SU-DHL-6 (cell line): ENCODE measurements at regions not wholly inside any gene's neighbourhood (a gene's known extent, or its start where the extent isn't known, plus 50 kb on each side); places are given as distances from the start of the nearest gene placed in this dataset.

Experiments used
- EZH2phosphoT487 ChIP-seq: fragments of 200-600 bp; sonication (generic), shearing (Covaris generic); conservative IDR thresholded peaks from 2 replicates; pipeline ENCODE4 v1.6.1; 2018; ENCODE audit warnings: mild to moderate bottlenecking, antibody characterized with exemption, low read length, moderate library complexity, mixed read lengths
- TF ChIP-seq, protein P1 (sequence below): fragments of 200-600 bp; sonication (generic); IDR thresholded peaks from one replicate; pipeline ENCODE4 v1.5.1; 2017; ENCODE audit warnings: antibody characterized with exemption, mild to moderate bottlenecking, low read length, moderate library complexity; ENCODE audit not compliant: insufficient read depth, poor library complexity, severe bottlenecking

DNA sequence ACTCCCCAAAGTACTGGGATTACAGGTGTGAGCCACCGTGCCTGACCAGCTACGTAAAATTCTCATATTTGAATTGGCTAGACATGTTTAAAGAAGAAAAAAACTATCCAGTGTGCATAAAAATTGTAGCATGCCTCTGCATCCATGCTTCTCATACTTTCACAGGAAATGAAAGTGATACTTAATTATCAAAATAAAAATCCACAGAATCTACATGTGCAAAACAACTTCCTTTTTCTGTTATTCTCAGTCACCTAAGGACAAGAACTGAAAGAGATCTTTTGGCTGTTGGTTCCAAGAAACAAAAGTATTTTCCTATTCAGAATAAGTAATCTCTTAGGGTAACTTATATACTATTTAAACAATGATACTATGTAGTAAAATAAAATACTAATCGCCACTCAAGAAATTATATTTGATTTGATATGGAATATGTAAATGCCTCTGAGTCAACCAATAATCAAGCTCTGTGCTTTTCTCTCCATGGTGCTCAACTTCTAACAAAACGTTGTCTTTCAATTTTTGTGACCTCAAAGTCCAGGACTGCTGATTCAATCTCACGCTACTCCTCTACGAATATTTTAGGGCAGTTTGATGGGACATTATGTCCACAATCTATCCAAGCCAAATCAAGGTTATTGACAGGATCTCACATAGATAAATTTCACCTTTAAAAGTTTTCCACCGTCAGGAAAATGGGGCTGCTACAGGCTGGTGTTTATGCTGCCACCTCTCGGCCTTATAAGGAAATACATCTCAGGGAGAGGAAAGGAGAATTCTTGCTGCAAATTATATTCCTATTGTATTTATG lies 102.7 kb downstream of the ZNF281 start:
- TF ChIP-seq, protein P1, sequence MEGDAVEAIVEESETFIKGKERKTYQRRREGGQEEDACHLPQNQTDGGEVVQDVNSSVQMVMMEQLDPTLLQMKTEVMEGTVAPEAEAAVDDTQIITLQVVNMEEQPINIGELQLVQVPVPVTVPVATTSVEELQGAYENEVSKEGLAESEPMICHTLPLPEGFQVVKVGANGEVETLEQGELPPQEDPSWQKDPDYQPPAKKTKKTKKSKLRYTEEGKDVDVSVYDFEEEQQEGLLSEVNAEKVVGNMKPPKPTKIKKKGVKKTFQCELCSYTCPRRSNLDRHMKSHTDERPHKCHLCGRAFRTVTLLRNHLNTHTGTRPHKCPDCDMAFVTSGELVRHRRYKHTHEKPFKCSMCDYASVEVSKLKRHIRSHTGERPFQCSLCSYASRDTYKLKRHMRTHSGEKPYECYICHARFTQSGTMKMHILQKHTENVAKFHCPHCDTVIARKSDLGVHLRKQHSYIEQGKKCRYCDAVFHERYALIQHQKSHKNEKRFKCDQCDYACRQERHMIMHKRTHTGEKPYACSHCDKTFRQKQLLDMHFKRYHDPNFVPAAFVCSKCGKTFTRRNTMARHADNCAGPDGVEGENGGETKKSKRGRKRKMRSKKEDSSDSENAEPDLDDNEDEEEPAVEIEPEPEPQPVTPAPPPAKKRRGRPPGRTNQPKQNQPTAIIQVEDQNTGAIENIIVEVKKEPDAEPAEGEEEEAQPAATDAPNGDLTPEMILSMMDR = peak; percentile 69
- no peak for TF ChIP-seq EZH2phosphoT487
